HepG2 (cell line): ENCODE measurements at regions not wholly inside any gene's neighbourhood (a gene's known extent, or its start where the extent isn't known, plus 50 kb on each side); places are given as distances from the start of the nearest gene placed in this dataset.

Experiments
- AGO1 ChIP-seq: fragments of 200-400 bp; formaldehyde crosslinking; IDR thresholded peaks from 2 replicates; pipeline ENCODE4 v1.6.1; 2017; ENCODE audit warnings: mild to moderate bottlenecking, low read depth, low read length, moderate library complexity; ENCODE audit not compliant: poor library complexity, severe bottlenecking
- CTCF ChIP-seq: sonication (generic); formaldehyde crosslinking; IDR thresholded peaks from 2 replicates; pipeline ENCODE4 v1.5.0; 2020; ENCODE audit warnings: mild to moderate bottlenecking, missing genetic modification reagents, moderate library complexity
- HOXA5 ChIP-seq: sonication (generic); formaldehyde crosslinking; IDR thresholded peaks from 2 replicates; pipeline ENCODE4 v1.4.0; 2020; ENCODE audit warnings: missing genetic modification reagents
- POLR2A ChIP-seq, 2 experiments: IDR thresholded peaks; 2 replicates each; pipeline ENCODE4 v1.6.1; 2011; ENCODE audit warnings: low read depth in 2 of 2, low read length in 2 of 2, mild to moderate bottlenecking in 1 of 2, moderate library complexity in 1 of 2; ENCODE audit not compliant: insufficient read depth in 1 of 2
- SNAPC2 ChIP-seq: sonication (generic); formaldehyde crosslinking; IDR thresholded peaks from 2 replicates; pipeline ENCODE4 v1.8.1; 2022; ENCODE audit warnings: mild to moderate bottlenecking, missing genetic modification reagents
- SOX6 ChIP-seq, 2 experiments: fragments of 450-650 bp in 1 of 2; sonication (generic) in 1 of 2; formaldehyde crosslinking in 1 of 2; IDR thresholded peaks; 2 replicates each; pipeline versions ENCODE4 v1.4.0 to v1.6.1; 2017 to 2020; ENCODE audit warnings: antibody characterized with exemption in 1 of 2, mild to moderate bottlenecking in 1 of 2, missing genetic modification reagents in 1 of 2
- ZNF274 ChIP-seq: sonication (generic); formaldehyde crosslinking; IDR thresholded peaks from 2 replicates; pipeline ENCODE4 v1.5.1; 2020; ENCODE audit warnings: mild to moderate bottlenecking, missing genetic modification reagents
- TF ChIP-seq, protein P1 (sequence below): sonication (generic); formaldehyde crosslinking; IDR thresholded peaks from 2 replicates; pipeline ENCODE4 v1.4.0; 2020; ENCODE audit warnings: low read depth, mild to moderate bottlenecking, missing genetic modification reagents

- TF ChIP-seq AGO1 (no peak), HOXA5 (CRISPR knock-in tag) (no peak), POLR2A (IDR thresholded peaks at IDR 0.05; ENCODE audit: insufficient read depth in 1 of 2, low read depth in 2 of 2, low read length in 2 of 2) (no peak), CTCF (CRISPR knock-in tag) (no peak), SOX6 (IDR thresholded peaks at IDR 0.05) (no peak), SOX6 (CRISPR knock-in tag; IDR thresholded peaks at IDR 0.05) (no peak), SNAPC2 (CRISPR knock-in tag) (no peak), ZNF274 (CRISPR knock-in tag) (no peak)
- TF ChIP-seq, protein P1, sequence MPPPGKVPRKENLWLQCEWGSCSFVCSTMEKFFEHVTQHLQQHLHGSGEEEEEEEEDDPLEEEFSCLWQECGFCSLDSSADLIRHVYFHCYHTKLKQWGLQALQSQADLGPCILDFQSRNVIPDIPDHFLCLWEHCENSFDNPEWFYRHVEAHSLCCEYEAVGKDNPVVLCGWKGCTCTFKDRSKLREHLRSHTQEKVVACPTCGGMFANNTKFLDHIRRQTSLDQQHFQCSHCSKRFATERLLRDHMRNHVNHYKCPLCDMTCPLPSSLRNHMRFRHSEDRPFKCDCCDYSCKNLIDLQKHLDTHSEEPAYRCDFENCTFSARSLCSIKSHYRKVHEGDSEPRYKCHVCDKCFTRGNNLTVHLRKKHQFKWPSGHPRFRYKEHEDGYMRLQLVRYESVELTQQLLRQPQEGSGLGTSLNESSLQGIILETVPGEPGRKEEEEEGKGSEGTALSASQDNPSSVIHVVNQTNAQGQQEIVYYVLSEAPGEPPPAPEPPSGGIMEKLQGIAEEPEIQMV (CRISPR knock-in tag): no peak
Measured at GRCh38 chr13:68390987-68391386, 1160.9 kb upstream of the PCDH9 start.
